NCI-H1930 (cell line): ENCODE measurements at regions not wholly inside any gene's neighbourhood (a gene's known extent, or its start where the extent isn't known, plus 50 kb on each side); places are given as distances from the start of the nearest gene placed in this dataset.

ENCODE experiments used
- DNase-seq, 2 experiments: peaks; one replicate each; lab custom pipeline; 2025; lab: John Stamatoyannopoulos, UW

GRCh38 chr19:29263305-29264135, 50.6 kb upstream of the UQCRFS1 start:
- DNase-seq = peak in 1 of 2 experiments; percentile 51

GRCh38 chr19:29264897-29265296, 51.9 kb upstream of the UQCRFS1 start:
- no peak for DNase-seq

GRCh38 chr19:29265436-29265835, 52.5 kb upstream of the UQCRFS1 start:
- no peak for DNase-seq

GRCh38 chr19:29266001-29266400, 53.0 kb upstream of the UQCRFS1 start:
- DNase-seq = no peak

GRCh38 chr19:29266603-29267002, 53.7 kb upstream of the UQCRFS1 start:
- no peak for DNase-seq

GRCh38 chr19:29267701-29268100, 54.8 kb upstream of the UQCRFS1 start:
- DNase-seq = no peak

- DNase-seq = no peak
Measured at GRCh38 chr19:29268103-29268502, 55.2 kb upstream of the UQCRFS1 start.

- DNase-seq = no peak
Measured at GRCh38 chr19:29268721-29269393, 55.9 kb upstream of the UQCRFS1 start.

- no peak for DNase-seq
Measured at GRCh38 chr19:29269641-29270040, 56.7 kb upstream of the UQCRFS1 start.

GRCh38 chr19:29271341-29271740, 58.4 kb upstream of the UQCRFS1 start:
- DNase-seq = no peak

GRCh38 chr19:29271911-29272310, 59.0 kb upstream of the UQCRFS1 start:
- no peak for DNase-seq

GRCh38 chr19:29273000-29273640, 60.2 kb upstream of the UQCRFS1 start:
- DNase-seq = no peak

GRCh38 chr19:29275266-29275665, 62.3 kb upstream of the UQCRFS1 start:
- no peak for DNase-seq

GRCh38 chr19:29277102-29277501, 64.2 kb upstream of the UQCRFS1 start:
- no peak for DNase-seq

- DNase-seq = no peak
Measured at GRCh38 chr19:29278716-29279115, 65.8 kb upstream of the UQCRFS1 start.

- DNase-seq = no peak
Measured at GRCh38 chr19:29283366-29283765, 70.4 kb upstream of the UQCRFS1 start.

- no peak for DNase-seq
Measured at GRCh38 chr19:29285187-29285687, 72.3 kb upstream of the UQCRFS1 start.

GRCh38 chr19:29285878-29286277, 72.9 kb upstream of the UQCRFS1 start:
- peak in 1 of 2 experiments; percentile 4 for DNase-seq

GRCh38 chr19:29287061-29287460, 74.1 kb upstream of the UQCRFS1 start:
- no peak for DNase-seq

- no peak for DNase-seq
Measured at GRCh38 chr19:29288256-29288655, 75.3 kb upstream of the UQCRFS1 start.

GRCh38 chr19:29289020-29289419, 76.1 kb upstream of the UQCRFS1 start:
- no peak for DNase-seq

GRCh38 chr19:29290853-29291252, 77.9 kb upstream of the UQCRFS1 start:
- DNase-seq = no peak

GRCh38 chr19:29292153-29292552, 79.2 kb upstream of the UQCRFS1 start:
- DNase-seq = no peak
